ENCODE measurements at regions not wholly inside any gene's neighbourhood (a gene's known extent, or its start where the extent isn't known, plus 50 kb on each side); places are given as distances from the start of the nearest gene placed in this dataset.

GRCh38 chr15:47514200-47514652 is 203.1 kb upstream of the SEMA6D start:
- Histone ChIP-seq H3K4me3 (ENCODE audit: insufficient read depth, low read length, poor library complexity, severe bottlenecking) (no peak overlapping the region), H3K27me3 (ENCODE audit: low read length) (no peaks in the 10 kb centered on the region), H3K36me3 (ENCODE audit: low read length) (no peaks in the 10 kb centered on the region), H3K9me2 (replicated peaks; ENCODE audit: insufficient read depth, low read length) (no peaks in the 10 kb centered on the region), H3K9ac (ENCODE audit: low read length) (no peak overlapping the region), H2AFZ (ENCODE audit: low read depth, low read length, severe bottlenecking) (no peak overlapping the region), H3F3A (ENCODE audit: insufficient read depth) (no peaks in the 10 kb centered on the region), H3K79me2 (ENCODE audit: insufficient read depth, low read length) (no peaks in the 10 kb centered on the region), H3K9me3 (ENCODE audit: insufficient read depth, low read length) (no peaks in the 10 kb centered on the region), H3K27ac (ENCODE audit: low read depth, low read length) (no peak overlapping the region), H3K4me2 (ENCODE audit: low read depth, low read length, poor library complexity, severe bottlenecking) (no peak overlapping the region), H4K20me1 (ENCODE audit: low read depth, low read length) (no peaks in the 10 kb centered on the region)
- TF ChIP-seq CTCF (IDR thresholded peaks at IDR 0.05; ENCODE audit: insufficient read depth, low read length, poor library complexity, severe bottlenecking) (no peak), EZH2phosphoT487 (conservative IDR thresholded peaks at IDR 0.05; ENCODE audit: low read length) (no peak)

DNA sequence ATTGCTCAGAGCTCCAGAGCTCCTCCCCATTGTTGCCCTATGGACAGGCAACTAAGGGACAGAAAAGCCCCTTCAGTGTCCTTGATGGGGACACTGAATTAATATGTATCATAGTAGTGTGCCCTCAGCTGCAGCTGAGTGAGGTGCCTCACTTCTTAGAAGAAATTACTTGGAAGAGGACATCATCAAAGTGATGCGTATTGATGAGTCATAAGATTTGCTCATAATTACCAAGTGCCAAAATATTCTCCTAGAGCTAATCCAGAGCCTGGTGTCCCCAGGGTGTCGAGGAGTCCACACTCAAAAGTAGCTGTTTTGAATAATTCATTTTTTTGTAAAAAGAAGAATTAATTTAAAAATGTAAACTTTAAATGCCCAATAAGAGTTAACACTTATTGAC is 200.7 kb upstream of the SEMA6D start:
- TF ChIP-seq CTCF (IDR thresholded peaks at IDR 0.05; ENCODE audit: insufficient read depth, low read length, poor library complexity, severe bottlenecking) = no peak
- no peak for TF ChIP-seq EZH2phosphoT487 (conservative IDR thresholded peaks at IDR 0.05; ENCODE audit: low read length)
- Histone ChIP-seq H3K4me2 (ENCODE audit: low read depth, low read length, poor library complexity, severe bottlenecking) (no peak overlapping the region), H3K9me3 (ENCODE audit: insufficient read depth, low read length) (no peaks in the 10 kb centered on the region), H3K27me3 (ENCODE audit: low read length) (no peaks in the 10 kb centered on the region), H3K79me2 (ENCODE audit: insufficient read depth, low read length) (no peaks in the 10 kb centered on the region), H3K4me3 (ENCODE audit: insufficient read depth, low read length, poor library complexity, severe bottlenecking) (no peak overlapping the region), H3K9me2 (replicated peaks; ENCODE audit: insufficient read depth, low read length) (no peaks in the 10 kb centered on the region), H3F3A (ENCODE audit: insufficient read depth) (no peaks in the 10 kb centered on the region), H2AFZ (ENCODE audit: low read depth, low read length, severe bottlenecking) (no peak overlapping the region), H3K9ac (ENCODE audit: low read length) (no peak overlapping the region), H3K27ac (ENCODE audit: low read depth, low read length) (no peak overlapping the region), H3K36me3 (ENCODE audit: low read length) (no peaks in the 10 kb centered on the region), H4K20me1 (ENCODE audit: low read depth, low read length) (no peaks in the 10 kb centered on the region)

DNA sequence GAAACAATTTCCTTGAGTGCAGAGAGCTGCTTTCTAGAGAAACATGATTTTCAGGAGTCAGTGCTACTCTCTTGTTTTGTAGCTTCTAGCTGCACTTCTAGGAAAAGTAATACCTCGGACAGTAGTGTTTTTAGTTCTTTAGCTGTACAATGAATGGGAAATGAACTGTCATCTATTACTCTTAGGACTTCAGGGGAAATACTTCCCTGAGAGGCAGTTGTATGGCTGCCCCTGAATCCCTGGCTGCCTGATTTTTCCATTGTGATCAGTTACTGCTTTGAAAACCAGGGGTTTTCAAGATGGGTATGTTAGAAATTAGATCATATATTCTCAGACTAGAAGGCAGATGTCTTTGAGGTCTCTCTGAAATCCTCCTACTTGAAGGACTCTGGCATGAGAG is 200.3 kb upstream of the SEMA6D start:
- Histone ChIP-seq H3K27ac (ENCODE audit: low read depth, low read length) (no peak overlapping the region), H3K4me2 (ENCODE audit: low read depth, low read length, poor library complexity, severe bottlenecking) (no peak overlapping the region), H3K9me2 (replicated peaks; ENCODE audit: insufficient read depth, low read length) (no peaks in the 10 kb centered on the region), H3K36me3 (ENCODE audit: low read length) (no peaks in the 10 kb centered on the region), H4K20me1 (ENCODE audit: low read depth, low read length) (no peaks in the 10 kb centered on the region), H3K9me3 (ENCODE audit: insufficient read depth, low read length) (no peaks in the 10 kb centered on the region), H3K27me3 (ENCODE audit: low read length) (no peaks in the 10 kb centered on the region), H3K79me2 (ENCODE audit: insufficient read depth, low read length) (no peaks in the 10 kb centered on the region), H3K4me3 (ENCODE audit: insufficient read depth, low read length, poor library complexity, severe bottlenecking) (no peak overlapping the region), H3K9ac (ENCODE audit: low read length) (no peak overlapping the region), H3F3A (ENCODE audit: insufficient read depth) (no peaks in the 10 kb centered on the region), H2AFZ (ENCODE audit: low read depth, low read length, severe bottlenecking) (no peak overlapping the region)
- TF ChIP-seq EZH2phosphoT487 (conservative IDR thresholded peaks at IDR 0.05; ENCODE audit: low read length) = no peak
- TF ChIP-seq CTCF (IDR thresholded peaks at IDR 0.05; ENCODE audit: insufficient read depth, low read length, poor library complexity, severe bottlenecking) = no peak

Data from SU-DHL-6 (cell line).